Limb (tissue), 2 donors: ENCODE measurements at regions not wholly inside any gene's neighbourhood (a gene's known extent, or its start where the extent isn't known, plus 50 kb on each side); places are given as distances from the start of the nearest gene placed in this dataset.
"Not testable (repeated sequence)": the region's sequence is repeated elsewhere in the genome, so short reads cannot be mapped to it uniquely, and the experiment has no call there.

Experiments used
- DNase-seq, 2 donors: peaks; one replicate each; pipeline ENCODE4 v3.0.0-alpha.2; 2016; ENCODE audit errors: extremely low spot score in 2 of 2

DNA sequence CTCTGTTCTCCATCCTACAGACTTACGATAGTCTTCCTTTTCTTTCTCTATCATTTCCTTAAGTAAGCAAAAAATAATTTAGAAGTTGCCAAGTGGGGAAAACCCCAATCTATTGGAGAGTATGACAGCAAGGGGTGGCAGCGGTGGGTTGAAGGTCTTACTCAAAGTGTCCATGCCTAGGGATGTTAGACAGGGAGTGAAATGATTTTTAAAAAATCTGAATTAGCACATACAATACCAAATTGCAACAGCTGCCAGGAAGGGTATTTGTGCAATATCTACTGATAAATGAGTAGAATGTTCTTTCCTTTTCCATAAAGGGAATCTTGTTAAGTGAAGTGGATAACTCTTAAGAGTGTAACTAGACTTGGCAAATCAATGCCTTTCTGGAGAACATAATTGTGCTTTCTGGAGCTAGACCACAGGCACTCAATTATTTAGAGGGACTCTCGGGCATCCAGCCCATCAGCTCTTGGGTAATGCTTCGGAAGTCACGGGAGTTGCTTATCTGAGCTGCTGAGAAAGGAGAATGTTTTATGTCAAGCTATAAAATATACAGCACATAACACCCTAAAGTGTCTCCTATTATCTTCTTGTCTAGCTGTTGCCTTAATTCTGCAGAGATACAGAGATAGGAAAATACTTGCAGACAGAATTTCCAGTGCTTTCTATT lies 151.5 kb downstream of the KCNJ2 start:
- DNase-seq: no peak

DNA sequence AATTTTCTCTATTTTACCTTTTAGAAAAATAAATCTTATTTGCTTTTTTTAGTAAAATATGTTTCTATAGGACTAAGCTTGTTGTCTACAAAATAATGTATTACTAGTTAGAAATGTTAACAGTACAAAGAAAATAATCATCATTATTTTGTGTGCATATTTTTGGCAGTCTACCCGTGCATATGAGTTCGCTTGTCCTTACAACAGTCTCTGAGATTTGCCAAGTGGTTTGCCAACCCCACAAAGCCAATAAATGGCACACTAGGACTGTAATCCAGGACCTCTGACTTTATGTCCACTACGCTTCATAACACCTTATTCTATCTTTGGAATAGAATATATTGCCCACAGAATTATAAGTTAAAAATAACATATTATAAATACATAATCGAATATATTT lies 152.0 kb downstream of the KCNJ2 start:
- DNase-seq: no peak

DNA sequence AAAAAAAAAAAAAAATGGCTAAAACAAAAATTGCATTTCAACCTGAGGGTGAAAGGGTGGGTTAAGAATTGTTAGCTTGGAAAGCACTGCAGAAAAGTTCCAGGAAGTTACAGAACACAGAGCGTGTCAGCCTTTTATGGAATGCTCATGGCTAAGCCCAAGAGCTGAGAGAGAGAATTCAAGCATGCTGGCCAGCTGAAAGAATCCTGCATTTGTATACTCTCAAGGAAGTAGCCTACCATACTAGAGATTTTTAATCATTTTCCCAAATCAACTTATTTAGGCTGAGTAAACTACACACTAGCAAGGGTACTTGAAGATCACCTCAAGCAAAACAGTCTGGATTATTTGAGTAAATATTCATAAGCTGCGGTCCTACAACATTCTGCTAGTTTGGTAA lies 153.9 kb downstream of the KCNJ2 start:
- DNase-seq: no peak

DNA sequence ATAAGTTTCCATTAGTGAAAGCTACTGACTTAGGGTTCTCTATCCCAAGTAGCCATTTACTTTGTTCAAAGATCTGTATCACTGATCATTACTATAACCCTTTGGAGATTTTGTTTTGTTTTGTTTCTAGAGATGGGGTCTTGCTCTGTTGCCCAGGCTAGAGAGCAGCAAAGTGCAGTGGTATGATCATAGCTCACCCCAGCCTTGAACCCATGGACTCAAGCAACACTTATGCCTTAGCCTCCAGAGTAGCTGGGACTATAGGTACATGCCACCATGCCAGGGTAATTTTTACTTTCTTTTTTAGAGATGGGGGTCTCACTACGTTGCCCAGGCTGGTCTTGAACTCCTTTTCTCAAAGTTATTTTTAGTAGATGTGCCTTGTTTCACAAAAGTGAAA lies 154.7 kb downstream of the KCNJ2 start:
- no peak for DNase-seq

DNA sequence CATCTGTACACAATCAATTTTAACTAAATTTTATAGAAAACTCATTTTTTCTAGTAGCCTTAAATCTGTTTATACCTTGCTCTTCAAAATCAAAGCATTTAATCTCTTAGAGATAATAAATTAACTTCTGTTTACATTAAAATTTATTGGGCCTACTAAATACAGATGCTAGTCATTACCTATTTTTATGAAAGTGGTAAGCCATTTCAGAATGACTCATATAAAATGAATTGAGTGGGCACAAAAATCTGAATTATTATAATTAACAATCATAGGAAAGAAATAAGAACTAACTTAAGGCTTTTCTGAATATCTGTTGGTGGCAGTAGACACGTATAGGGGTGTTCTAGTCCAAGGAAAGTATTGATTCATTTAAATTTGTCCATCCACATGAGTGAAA lies 157.9 kb downstream of the KCNJ2 start:
- DNase-seq: no peak

DNA sequence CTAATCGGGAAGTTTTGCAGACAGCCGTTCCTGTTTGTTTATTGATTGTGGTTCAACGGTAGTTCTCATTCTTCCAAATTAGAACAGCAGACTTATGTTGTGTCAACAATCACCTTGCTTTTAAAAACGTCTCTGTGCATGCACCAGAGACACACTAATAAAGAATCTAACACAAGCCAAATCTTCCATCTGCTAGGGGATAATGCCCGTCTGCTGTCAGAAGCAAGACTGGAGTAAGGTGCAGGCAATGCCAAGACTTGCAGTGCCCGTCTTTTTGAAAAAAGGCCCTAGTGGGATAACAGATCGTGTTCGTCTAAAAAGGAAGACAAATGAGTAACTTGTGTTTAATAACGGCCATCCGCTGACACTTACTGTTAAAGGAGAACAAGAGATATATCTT lies 158.4 kb downstream of the KCNJ2 start:
- DNase-seq: no peak

DNA sequence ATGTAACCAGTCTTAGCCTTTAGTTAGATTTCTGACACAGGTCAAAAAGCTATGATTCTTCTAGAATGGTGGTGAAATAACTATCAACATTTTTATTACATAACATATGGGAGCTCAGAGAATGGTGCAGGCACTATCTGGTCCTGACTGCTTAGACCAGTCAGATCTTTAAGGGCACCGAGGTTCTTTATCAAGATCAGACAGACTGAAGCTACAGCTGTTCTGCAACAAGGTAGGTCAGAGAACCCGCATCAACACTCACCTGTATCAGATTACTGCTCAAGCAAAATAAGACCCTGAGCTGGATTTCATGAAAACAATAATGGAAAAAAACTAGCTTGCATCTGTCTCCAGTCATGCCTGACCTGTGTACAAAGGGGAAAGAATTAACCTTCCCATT lies 160.4 kb downstream of the KCNJ2 start:
- DNase-seq: no peak

DNA sequence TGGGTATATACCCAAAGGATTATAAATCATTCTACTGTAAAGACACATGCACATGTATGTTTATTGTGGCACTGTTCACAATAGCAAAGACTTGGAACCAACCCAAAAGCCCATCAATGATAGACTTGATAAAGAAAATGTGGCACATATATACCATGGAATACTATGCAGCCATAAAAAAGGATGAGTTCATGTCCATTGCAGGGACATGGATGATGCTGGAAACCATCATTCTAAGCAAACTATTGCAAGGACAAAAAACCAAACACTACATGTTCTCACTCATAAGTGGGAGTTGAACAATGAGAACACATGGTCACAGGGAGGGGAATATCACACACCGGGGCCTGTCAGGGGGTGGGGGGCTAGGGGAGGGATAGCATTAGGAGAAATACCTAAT lies 161.7 kb downstream of the KCNJ2 start:
- not testable (repeated sequence) for DNase-seq

DNA sequence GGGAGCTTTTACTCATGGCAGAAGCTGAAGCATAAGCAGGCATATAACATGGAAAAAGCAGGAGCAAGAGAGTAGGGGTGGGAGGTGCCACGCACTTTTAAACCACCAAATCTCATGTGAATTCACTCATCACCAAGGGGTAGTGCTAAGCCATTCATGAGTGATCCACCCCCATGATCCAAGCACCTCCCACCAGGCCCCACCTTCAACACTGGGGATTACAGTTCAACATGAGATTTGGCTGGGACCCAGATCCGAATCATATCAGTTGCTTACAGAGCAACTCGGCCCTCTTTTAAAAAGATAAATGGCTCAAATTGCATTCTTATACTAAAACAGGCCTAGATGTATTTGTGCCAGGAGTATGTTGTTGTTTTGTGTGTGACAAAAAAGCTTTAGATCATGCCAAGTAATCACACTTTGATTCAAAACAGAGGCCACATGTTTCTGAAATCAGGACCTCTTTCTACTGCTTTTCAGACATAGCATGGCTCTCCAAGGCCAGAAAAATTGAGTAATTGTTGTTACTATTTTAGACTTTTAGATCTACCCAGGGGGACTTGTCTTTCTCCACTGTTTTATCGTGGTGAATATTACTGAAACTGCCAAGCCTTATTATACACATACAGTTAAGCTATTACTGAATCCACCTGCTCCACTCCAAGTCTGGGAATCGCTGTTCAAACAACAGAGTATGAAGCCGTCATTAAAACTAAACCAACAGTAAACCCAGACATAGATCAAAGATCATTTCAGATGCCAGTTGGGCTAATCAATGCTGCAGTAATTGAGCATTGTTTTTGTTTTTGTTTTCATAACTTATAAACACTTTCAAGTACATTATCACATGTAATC lies 163.3 kb downstream of the KCNJ2 start:
- DNase-seq: no peak

DNA sequence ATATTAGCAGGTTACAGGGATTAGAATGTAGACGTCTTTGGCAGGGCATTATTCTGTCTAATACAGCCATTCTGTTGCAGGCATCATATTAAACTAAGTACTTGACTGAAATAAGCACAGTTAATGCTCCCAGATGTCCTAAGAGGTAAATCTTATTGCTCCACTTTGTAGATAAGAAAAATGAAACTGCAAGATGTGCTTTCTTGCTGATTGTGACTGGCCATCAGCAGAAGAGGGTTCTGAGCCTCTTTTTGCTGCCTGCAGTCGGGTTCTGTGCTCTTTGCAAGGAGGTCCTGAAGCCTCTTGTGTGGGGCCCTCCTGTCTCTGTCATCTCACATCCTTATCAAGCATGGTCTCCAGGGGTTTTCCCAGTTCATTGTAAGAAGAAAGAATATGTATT lies 167.1 kb downstream of the KCNJ2 start:
- no peak for DNase-seq

DNA sequence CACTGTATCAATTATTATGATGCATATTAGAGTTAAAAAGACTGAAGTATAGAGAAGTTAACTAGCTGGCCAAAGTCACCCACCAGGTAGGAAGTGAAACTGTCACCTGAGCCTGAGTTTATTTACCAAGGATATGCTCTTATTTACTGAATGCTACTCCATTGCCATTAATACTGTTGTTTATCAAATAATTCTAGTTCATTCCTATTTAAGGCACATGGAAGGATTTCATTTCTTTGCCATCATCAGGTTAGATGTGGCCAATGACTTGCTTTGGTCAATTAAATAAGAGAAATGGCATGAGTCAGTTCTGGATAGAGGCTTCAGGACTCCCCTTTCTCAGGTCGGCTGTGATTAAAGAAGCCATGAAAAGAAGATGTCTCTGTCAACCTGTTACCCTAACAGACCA lies 169.6 kb downstream of the KCNJ2 start:
- no peak for DNase-seq

DNA sequence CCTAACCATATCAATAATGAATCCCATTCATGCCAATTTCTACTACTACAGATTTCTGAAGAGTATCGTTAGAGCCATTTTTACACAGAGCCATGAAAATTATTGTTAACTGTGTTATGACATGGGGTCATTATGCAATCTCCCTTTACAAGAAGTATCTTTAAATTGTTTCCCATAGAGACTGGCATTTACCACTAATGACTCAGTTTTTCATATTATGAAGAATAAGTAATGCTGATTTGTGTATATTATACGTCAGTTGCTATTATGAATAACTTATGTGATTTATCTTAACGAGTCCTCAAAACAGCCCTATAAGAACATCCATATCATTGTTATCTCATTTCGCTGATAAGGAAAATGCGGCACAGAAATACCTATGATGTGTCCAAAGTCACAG lies 173.8 kb downstream of the KCNJ2 start:
- DNase-seq: no peak

DNA sequence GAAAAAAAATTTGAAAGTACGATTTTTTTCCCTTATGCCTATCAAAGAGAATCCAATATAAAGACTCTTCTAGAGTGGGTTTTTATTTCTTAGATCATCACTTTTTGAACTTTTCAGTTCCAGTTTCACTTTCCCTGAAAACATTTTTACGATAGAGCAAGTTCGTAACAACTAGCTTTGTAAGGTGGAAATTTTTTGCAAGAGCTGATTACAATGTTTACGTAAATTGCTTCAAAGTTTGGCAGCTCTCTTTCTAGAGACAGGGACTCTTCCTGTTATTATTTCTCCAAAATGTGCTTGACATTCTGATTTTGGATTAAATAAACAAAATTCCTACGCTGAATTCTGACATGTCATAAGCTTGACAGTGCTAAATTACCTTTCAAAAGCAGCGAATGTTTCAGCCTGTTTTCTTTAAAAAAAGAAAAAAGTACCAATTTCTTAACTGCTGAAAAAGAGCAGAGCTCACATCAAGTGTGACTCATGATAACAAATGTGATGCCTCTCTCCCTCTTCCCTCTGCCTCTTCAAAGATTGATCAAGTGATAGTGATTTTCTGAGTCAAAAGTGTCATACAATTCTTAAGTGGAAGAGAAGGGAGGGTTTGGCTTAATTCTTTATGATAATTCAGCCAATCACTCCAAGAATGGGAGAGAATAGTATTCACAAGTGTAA lies 175.2 kb downstream of the KCNJ2 start:
- no peak for DNase-seq

DNA sequence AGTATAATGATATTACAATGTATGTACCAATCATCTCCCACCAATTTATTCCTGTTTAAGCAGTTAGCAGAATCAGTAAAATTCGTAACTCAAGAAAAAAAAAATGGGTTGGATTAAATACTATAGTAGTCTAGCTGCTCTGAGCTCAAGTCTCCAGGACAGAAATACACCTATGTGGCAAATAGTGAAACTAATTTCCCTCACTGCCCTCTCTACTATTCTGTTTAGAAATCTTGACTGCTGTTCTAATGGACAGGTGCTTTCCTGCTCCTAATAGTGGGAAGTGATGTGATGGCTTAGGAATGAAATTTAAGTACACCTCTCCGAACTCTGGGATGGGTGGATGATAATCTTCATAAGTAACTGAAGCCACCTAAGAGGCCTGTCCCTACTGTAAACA lies 175.7 kb downstream of the KCNJ2 start:
- no peak for DNase-seq

DNA sequence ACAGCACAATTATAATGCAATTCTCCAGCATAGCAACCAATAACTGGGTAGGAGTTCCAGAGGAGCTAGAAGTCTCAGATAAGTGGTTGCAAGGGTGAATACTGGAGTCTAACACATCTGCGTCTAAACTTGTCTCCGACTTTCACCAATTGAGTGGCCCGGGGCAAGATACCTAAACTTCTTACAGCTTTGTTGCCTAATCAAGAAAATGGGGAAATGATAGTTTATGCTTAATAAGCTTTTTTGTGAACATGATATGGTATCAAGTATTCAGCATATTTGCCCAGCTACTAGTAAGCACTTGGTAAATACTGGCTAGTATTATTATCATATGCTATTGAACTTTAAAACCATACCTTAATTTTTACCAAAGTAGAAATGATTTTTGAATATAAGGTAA lies 183.5 kb downstream of the KCNJ2 start:
- DNase-seq: no peak

DNA sequence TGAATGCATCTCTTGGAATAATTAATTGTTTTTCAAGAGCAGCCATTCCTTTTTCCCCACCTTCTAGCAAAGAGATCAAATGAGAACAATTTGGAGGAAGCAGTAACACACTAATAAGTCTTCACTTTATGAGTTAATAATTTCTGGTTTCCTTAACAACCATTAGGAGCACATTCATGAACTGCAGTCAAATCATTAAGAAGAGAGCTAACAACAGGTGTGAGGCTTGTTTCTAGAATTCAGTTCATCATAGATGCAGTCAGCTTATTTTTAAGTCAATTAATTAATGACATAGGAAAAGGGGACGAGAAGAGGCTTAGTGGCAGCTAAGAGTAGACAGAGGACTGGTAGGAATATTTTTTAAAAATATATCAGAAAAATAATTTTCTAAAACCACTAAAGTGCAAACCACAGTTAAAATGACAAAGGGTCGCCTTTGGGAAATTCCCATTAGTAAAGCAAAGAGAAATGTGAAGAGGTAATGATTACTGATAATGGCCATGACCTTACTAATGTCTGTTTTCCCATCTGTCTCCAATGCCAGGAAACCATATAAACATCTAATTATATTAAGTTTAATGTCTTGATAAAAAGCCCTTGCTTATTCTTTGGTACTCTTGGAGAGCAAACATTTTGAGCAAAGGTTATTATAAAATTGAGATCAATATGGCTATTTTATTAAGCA lies 184.2 kb downstream of the KCNJ2 start:
- no peak for DNase-seq

DNA sequence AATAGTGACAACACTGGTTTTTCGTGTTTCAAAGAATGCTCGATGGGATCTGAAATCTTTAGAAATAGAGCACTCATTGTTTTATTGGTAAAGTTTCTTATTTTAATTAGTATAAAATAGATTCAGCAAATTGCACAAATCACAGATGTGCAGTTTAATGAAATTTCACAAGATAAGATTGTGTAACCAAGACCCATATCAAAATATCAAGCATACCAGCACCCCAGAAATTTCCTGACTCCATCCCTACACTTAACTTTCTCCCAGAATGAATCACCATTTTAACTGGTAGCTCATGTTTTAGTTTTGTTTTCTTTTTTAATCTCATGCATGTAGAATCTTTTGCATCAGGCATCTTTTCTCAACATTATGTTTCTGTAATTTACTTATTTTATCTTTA lies 185.9 kb downstream of the KCNJ2 start:
- no peak for DNase-seq

DNA sequence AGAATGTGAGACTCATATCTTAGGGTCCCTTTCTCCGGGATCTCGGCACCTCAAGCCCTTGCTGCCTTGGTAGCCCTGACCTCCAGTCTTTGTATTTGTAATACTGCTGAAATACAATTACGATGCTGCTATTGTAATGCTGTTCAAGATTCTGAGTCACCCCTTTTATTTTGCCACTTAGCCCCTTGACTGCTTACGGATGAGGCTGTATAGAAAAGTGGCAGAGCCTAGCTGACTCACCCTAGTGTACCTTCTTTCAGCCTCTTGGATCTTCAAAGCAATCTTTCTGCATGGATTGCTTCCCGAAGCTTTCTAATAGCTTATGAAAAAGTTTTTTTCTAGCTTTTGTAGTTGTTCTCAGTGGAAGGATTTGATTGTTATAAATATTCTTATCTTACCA lies 187.9 kb downstream of the KCNJ2 start:
- DNase-seq: no peak

DNA sequence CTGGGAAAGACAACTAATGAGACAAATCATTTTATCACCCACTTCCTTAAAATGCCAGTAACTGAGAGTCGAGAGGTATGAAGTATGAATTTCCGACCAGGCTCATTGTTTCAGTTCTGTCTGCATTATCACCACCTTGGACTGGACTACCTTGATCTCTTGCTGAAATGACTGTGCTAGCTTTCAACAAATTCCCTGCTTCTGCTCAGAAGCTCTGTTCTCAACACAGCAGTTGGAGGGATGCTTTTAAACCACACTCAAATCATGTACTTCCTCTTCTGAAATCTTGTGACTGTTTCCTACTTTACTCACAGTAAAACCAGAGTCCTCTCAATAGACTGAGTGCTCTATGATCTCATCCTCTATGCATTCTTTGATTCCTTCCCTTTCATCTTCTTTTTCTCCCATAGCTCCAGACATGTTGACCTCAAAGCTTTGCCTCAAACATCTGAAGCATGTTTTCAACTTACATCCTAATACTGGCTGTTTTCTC lies 195.8 kb downstream of the KCNJ2 start:
- DNase-seq: no peak

DNA sequence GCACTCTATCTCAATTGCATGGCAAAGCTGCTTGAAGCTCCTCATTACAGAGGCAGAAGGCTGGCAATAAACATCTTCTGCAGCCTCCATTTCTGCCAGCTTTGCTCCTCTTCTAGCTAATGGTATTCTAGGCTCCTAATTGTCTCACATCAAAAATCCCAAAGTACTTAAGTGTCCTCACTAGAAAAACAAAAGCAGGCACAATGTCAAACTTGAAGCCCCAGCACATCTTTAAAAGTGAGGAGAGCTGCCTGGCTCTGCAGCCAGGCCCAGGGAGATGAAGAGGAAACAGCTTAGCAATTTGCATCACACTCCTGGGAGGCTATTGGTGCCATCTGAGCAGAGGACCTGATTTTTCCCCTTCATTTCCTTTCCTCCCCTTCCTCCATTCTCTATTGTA lies 197.1 kb downstream of the KCNJ2 start:
- DNase-seq: no peak

DNA sequence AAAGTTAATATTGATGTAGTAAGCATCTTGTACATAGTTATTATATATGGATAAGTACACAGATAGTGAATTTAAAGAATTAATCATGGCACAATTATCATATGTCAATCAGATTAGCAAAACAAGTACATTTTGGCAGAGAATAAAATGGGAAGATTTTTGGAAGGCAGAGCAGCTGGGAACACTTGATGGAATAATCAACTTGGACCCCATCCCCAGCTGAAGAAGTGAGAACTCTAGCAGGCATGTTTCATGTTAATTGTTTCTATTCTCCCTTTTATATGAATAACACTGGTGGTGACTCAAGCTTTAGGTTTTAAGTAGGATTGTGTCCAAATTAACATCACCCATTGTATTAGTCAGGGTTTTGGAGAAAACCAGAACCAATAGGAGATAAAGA lies 198.7 kb downstream of the KCNJ2 start:
- no peak for DNase-seq

DNA sequence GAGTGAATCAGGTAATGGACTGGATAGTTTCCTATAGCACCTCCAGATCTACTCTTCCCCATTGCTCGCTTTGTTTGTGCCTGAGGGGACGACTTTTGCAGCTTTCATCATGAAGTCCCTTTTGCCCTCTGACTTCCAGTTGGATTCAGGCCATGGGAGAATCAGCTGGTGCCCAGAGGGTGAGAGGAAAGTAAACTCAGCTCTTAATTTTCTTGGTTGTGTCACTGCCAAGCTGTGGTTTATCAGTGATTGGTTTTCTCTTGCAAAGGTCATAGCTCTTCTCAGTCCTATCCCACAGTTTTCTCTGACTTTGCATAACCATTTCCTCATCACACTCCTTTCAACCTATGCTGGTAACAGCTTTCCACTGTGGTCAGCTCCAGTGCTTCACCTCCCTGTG lies 200.1 kb downstream of the KCNJ2 start:
- no peak for DNase-seq
